Kidney (tissue), 13 donors: ENCODE measurements at regions not wholly inside any gene's neighbourhood (a gene's known extent, or its start where the extent isn't known, plus 50 kb on each side); places are given as distances from the start of the nearest gene placed in this dataset.

Experiments
- DNase-seq, 5 donors: peaks; one replicate each; pipeline ENCODE4 v3.0.0-alpha.2; 2013 to 2020
- FAIRE-seq: peaks from 2 replicates; lab custom pipeline; 2012; peaks lifted over from hg19 to GRCh38; lab: Jason Lieb, UNC
- H3K27ac ChIP-seq, 2 donors: one replicate each; pipeline ENCODE4 v1.7.0; 2013; ENCODE audit warnings: low read depth in 2 of 2, low read length in 2 of 2, inconsistent platforms in 1 of 2
- H3K27me3 ChIP-seq: one replicate; pipeline ENCODE4 v1.7.1; 2013; ENCODE audit warnings: low read length, inconsistent platforms; ENCODE audit not compliant: control insufficient read depth, insufficient read depth
- H3K36me3 ChIP-seq, 3 donors: one replicate each; pipeline versions ENCODE4 v1.7.0 to v1.7.1; 2013; ENCODE audit warnings: low read length in 3 of 3, control low read depth in 1 of 3, inconsistent platforms in 1 of 3; ENCODE audit not compliant: insufficient read depth in 3 of 3, control insufficient read depth in 2 of 3
- H3K4me1 ChIP-seq, 3 donors: one replicate each; pipeline versions ENCODE4 v1.7.0 to v1.7.1; 2013; ENCODE audit warnings: low read length in 3 of 3, inconsistent platforms in 1 of 3, low read depth in 1 of 3; ENCODE audit not compliant: control insufficient read depth in 2 of 3, insufficient read depth in 2 of 3
- H3K4me3 ChIP-seq, 3 donors: one replicate each; pipeline versions ENCODE4 v1.7.0 to v1.8.1; 2013; ENCODE audit warnings: low read length in 3 of 3, control low read depth in 1 of 3, inconsistent platforms in 1 of 3
- H3K9ac ChIP-seq, 3 donors: one replicate each; pipeline versions ENCODE4 v1.7.0 to v1.7.1; 2013; ENCODE audit warnings: low read length in 3 of 3, control low read depth in 1 of 3, inconsistent platforms in 1 of 3
- H3K9me3 ChIP-seq, 3 donors: one replicate each; pipeline versions ENCODE4 v1.7.0 to v1.7.1; 2013; ENCODE audit warnings: low read length in 3 of 3, control low read depth in 1 of 3, inconsistent platforms in 1 of 3; ENCODE audit not compliant: control insufficient read depth in 2 of 3, insufficient read depth in 1 of 3
- CTCF ChIP-seq: IDR thresholded peaks from 3 replicates; pipeline ENCODE4 v1.5.1; 2012; ENCODE audit warnings: mild to moderate bottlenecking, moderate library complexity, borderline replicate concordance; ENCODE audit not compliant: insufficient read depth; ENCODE audit errors: extremely low read depth
- intact Hi-C: fragments of 100-400 bp; cut with DNase I; formaldehyde crosslinking; loops from one replicate; pipeline ENCODE4 v1.11.1; 2022
- donor health status: control.
- donor health status: control.
- donor health status: control.
- donor health status: control.
- donor health status: control.
- donor health status: DM: yes; HTN: yes; CAD: no.
- donor health status: Normal renal cell carcinoma (clear cell type).

GRCh38 chr14:56884617-56885016, 74.3 kb upstream of the OTX2 start:
- no peak for DNase-seq
- TF ChIP-seq CTCF = no peak
- Histone ChIP-seq H3K9ac (no peak overlapping the region), H3K9me3 (no peaks in the 10 kb centered on the region), H3K4me3 (no peak overlapping the region), H3K27ac (no peak overlapping the region), H3K4me1 (no peaks in the 10 kb centered on the region), H3K36me3 (no peaks in the 10 kb centered on the region), H3K27me3 (no peaks in the 10 kb centered on the region)
- no peak for FAIRE-seq
- intact Hi-C loops = no loop called here

GRCh38 chr14:56881181-56881580, 70.9 kb upstream of the OTX2 start:
- Histone ChIP-seq H3K4me3 (no peak overlapping the region), H3K9me3 (no peaks in the 10 kb centered on the region), H3K36me3 (no peaks in the 10 kb centered on the region), H3K27ac (no peak overlapping the region), H3K27me3 (no peaks in the 10 kb centered on the region), H3K4me1 (no peaks in the 10 kb centered on the region), H3K9ac (no peak overlapping the region)
- intact Hi-C loops = no loop called here
- no peak for TF ChIP-seq CTCF
- no peak for DNase-seq
- FAIRE-seq = no peak

GRCh38 chr14:56878766-56879165, 68.5 kb upstream of the OTX2 start:
- no peak overlapping the region for H3K4me3 ChIP-seq
- H3K4me1 ChIP-seq = no peaks in the 10 kb centered on the region
- no peak overlapping the region for H3K9ac ChIP-seq
- intact Hi-C loops = no loop called here
- no peaks in the 10 kb centered on the region for H3K36me3 ChIP-seq
- H3K9me3 ChIP-seq = no peaks in the 10 kb centered on the region
- no peak for TF ChIP-seq CTCF
- H3K27ac ChIP-seq = no peak overlapping the region
- FAIRE-seq (no peak), DNase-seq (no peak)
- H3K27me3 ChIP-seq = no peaks in the 10 kb centered on the region

GRCh38 chr14:56875104-56875675, 64.9 kb upstream of the OTX2 start:
- H3K4me3 ChIP-seq = no peak overlapping the region
- H3K9ac ChIP-seq = no peak overlapping the region
- no peaks in the 10 kb centered on the region for H3K27me3 ChIP-seq
- intact Hi-C loops = no loop called here
- no peaks in the 10 kb centered on the region for H3K9me3 ChIP-seq
- H3K36me3 ChIP-seq = no peaks in the 10 kb centered on the region
- no peaks in the 10 kb centered on the region for H3K4me1 ChIP-seq
- FAIRE-seq (no peak), DNase-seq (no peak)
- no peak for TF ChIP-seq CTCF
- no peak overlapping the region for H3K27ac ChIP-seq
